CD1c-positive myeloid dendritic cell (primary cell): ENCODE measurements at regions not wholly inside any gene's neighbourhood (a gene's known extent, or its start where the extent isn't known, plus 50 kb on each side); places are given as distances from the start of the nearest gene placed in this dataset.
"Not testable (repeated sequence)": the region's sequence is repeated elsewhere in the genome, so short reads cannot be mapped to it uniquely, and the experiment has no call there.

ENCODE experiments used
- DNase-seq: peaks from one replicate; pipeline ENCODE4 v3.0.0-alpha.2; 2016; ENCODE audit errors: extremely low spot score

DNA sequence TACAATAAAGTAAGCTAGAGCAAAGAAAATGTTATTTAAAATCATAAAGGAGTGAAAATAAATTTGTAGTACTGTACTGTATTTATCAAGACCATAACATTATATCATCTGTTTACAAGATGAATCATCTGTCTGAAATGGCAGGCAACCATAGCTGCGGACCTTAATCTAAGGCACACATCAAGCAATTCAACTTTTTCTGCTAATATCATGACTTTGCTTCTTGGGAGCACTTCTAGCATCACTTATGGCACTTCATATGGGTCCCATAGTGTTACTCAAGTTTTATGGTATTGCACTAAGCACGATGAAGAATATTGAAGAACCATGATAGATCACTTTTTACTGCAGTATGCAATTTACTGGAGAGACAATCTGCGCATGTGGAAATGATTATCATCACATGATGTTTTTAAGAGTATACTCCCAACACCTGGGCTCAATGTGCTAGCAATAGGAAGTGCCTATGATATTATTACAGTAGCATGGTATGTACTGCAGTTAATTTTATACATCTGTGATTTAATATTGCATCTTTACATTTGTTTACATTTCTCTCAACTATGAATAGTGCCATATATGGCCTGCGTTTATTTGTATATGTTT, 137.7 kb upstream of the NECTIN3 start:
- DNase-seq, result no peak

DNA sequence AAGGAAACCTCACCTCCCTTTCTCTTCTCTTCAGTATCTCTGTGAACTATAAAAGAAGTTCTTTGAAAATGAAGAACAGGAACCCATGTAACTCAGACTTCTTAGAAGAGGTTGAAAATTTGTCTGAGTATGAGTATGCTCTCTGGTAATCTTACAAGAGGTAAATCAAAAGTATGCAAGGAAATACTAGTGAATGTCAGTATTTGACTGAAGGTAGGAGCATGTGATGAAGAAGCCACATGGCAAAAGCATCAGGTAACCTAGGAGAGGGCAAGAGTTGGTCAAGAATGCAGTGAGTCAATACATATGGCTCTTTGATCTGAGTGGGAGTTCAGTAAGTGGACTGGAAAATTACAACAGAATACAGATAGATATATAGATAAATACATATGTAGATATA, 133.0 kb upstream of the NECTIN3 start:
- no peak for DNase-seq

DNA sequence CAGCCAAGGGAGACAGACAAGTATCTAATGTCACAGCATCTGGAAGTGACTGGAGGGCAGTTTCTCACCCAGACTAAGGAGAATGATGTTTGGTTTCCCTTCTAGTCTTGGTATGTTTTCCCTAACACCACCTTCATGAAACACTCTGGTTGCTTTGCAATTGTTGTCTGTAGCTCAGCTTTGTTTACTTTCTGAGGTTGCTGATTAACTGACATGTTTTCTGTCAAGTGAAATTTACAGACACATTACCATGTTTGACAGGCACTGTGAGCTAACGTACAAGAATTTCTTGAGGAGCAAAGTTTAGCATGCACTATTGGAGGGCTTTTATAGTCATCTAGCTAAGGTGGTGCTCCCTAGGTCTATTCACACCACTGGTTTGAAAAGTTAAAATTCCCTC, 131.6 kb upstream of the NECTIN3 start:
- DNase-seq, result no peak

DNA sequence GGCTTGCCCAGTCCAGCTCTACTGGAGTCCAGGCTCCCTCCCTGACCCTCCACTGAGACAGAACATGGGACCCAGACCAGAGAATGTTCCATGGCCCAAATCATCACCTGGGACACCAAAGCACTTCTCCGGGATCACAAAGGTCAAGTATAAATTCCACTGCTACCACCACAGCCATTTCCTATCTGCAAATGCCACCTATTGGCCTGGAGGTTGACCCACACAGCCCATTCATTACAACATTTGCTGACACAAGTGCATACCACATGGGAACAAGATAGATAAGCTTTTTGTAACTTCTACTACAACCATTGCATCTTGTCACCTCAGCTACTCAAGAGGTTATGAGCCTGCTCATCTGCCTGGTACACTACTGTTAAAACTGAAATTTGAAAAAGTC, 126.8 kb upstream of the NECTIN3 start:
- no peak for DNase-seq

DNA sequence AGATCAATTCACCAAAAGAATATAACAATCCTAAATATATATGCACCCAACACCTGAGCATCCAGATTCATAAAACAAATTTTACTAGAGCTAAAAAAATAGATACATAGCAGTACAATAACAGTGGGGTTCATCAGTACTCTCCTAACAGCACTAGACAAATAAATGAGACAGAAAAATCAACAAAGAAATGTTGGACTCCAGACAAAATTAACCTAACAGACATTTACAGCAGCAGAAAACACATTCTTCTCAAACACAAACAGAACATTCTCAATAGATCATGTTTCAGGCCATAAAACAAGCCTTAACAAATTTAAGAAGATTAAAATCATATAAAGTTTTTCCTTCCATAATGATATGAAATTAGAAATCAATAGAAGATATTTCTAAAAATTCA, 124.8 kb upstream of the NECTIN3 start:
- DNase-seq, result no peak

DNA sequence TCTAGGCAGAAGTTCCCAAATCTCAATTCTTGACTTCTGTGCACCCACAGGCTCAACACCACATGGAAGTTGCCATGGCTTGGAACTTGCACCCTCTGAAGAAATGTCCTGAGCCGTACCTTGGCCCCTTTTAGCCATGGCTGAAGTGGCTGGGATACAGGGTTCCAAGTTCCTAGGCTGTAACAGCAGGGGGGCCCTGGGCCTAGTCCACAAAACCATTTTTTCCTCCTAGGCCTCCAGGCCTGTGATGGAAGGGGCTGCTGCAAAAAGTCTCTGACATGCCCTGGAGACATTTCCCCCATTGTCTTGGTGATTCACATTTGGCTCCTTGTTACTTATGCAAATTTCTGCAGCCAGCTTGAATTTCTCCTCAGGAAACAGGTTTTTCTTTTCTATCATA, 122.4 kb upstream of the NECTIN3 start:
- not testable (repeated sequence) for DNase-seq

DNA sequence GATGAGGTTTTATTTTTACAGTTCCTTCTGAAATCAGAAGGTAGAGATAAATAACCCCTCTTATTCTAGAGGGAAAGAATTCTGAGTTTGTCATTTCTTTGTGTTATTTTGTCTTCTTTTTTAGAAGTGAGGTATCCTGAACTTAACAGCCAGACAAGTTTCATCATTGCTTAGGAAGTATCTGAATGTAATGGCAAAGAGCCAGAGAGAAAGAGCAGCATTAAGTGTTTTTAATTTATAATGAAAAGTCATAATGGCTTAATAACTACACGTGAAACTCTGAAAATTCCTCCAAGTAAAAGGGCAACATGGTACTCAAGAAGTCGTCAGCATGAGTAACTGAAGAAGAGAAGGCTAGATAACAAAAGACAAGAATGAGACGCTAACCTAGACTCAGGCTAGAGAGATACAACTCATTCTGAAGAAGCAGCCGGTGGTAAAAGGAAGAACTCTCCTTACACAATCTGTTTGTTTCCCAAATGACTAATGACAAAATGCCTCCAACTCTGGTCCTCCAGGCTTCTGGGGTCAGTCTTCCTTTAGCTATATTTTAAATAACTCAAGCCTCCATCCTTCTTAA, 116.2 kb upstream of the NECTIN3 start:
- DNase-seq, result no peak

DNA sequence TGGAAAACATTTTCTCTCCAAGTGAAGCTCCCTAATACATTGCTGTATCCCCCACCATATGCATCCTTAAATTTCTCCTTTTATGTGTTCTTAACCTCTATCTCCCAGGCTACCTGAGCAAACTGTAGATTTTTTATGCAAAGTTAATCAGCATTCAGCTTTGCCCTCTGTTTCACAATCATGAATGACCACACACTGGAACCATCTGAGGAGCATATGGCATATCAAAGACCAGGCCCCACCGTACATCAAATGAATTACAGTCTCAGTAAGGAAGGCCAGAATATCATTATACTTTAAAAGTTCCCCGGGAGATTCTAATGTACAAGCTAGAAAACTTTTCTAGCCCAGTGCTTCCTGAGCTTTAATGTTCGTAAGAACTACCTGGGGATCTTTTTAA, 115.5 kb upstream of the NECTIN3 start:
- no peak for DNase-seq

DNA sequence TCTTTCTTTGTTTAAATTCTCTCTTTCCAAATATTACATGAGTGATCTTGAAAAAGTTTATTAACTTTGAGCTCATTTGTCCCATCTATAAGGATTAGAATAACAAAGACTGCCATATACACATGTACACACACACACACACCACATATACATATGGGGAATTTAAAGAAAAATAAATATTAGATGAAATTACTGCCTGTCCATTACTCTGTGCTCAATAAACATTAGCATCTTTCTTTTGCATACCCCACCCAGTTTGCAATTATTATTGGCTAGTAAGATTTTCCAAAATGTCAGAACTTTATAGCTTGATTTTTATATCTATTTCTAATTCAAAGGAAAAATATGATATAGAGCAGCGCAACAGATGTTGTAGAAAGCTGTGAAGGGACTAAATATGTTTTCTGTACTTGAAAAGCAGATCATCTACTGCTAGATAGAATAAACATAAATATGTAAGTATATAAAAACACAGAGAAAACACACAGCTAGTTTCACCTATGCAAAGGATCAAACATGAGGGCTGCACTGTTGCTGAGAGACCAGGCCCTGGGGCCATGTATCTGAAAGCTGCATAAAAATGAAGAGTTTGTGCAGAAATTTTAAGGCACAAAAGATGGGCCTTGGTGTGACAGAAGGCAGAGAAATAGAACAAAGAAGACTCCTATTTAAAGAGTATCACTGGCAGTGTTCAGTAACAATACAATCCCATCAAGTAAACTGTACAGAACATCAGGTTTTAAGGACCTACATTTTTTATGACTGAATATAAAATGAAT, 114.2 kb upstream of the NECTIN3 start:
- DNase-seq, result no peak

DNA sequence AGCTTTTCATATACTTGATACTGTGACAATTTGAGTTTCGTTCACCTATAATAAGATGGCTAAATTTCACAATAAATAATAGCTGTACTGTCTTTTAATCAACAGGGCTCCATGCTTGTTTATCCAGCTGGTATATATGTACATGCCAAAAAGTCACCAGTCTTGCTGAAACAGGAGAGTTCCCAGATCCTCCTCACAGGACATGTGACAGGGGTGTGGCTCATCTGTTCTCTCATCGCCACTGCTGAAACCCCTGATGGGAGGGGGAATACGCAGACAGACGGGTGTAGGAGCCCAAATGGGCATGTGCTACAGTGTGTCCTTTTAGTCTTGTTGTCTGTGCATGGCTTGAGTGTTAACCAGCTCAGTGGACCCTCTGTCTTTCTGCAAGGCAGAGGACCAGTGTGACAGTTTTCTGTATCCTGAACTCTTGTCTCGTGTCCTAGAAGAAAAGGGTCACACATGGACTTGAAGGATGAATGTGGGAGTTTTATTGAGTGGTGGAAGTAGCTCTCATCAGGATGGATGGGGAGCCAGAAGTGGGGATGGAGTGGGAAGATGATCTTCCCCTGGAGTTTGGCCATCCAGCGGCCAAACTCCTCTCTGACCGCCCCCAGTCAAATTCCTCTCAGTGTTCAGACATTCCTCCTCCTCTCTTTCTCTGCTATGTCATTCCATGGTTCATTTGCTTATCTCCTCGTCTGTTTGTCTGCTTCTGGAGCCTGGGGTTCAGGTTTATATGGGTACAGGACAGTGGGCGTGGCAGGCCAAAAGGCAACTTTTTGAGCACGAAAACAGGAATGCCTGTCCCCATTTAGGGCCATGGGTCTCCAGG, 113.1 kb upstream of the NECTIN3 start:
- DNase-seq, result no peak

DNA sequence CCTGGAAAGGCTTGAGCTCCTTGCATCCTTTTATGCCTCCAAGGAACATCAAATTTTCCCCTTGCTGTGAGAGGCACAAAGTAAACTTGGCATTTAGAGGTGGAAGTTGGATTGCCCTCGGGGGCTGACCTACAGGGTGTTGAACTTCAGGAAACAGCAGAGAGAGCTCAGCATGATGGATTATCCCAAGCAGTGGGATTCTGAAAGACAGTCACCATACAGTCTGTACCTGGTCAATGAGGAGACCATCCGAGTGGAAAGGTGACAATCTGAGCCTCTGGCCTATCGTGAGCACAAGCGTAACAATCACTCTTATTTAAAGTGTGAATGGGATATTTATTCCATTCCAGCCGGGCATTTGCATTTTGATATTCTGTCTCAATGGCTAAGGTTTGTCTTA, 105.6 kb upstream of the NECTIN3 start:
- DNase-seq, result no peak

DNA sequence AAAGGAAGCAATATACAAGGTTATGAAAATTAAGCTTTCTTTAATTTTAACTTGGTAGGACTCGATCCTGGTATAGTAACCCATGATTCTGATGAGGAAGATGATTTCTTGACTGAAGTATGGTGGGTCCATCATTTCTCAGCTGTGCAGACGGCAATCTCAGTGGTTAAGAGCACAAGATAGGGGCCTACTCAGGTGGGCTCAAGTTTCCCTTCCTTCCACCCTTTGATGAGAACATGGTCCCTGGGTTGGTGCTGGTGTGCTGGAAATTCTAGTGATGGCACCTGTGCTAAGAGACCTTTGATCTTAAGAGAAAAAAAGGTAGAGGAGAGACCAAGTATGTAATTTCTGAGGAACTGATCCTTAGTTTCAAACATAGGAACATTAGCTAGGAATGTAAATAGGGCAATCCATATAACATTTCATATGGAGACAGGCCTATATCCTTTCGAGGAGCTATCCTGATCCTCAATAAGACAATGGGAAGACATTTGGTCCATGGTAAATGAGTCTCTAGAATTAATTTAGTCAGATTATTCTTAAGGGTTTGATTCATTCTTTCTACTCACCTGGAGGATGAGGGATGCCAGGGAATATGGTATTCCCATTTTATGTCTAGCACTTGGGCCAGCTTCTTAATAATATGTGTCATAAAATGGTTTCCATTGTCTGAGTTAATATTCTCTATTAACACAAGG, 104.5 kb upstream of the NECTIN3 start:
- DNase-seq, result no peak

DNA sequence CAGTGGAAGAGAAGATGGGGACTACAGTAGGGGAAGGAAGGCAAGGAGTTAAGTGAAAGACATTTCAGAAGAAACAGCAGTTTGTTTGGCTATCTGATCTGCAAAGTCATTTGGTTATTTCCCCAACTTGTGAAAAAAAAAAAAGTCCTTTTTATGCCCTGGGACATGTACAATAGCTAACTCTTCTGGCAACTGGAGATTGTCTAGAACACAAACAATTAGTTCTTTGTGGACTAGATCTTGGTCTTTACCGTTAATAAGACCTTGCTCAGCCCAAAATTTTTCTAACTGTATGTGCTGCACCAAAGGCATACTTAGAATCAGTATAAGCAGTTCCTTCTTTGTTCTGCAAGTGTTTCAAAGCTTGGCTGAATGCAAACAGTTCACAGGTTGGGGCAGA, 103.5 kb upstream of the NECTIN3 start:
- DNase-seq, result no peak

DNA sequence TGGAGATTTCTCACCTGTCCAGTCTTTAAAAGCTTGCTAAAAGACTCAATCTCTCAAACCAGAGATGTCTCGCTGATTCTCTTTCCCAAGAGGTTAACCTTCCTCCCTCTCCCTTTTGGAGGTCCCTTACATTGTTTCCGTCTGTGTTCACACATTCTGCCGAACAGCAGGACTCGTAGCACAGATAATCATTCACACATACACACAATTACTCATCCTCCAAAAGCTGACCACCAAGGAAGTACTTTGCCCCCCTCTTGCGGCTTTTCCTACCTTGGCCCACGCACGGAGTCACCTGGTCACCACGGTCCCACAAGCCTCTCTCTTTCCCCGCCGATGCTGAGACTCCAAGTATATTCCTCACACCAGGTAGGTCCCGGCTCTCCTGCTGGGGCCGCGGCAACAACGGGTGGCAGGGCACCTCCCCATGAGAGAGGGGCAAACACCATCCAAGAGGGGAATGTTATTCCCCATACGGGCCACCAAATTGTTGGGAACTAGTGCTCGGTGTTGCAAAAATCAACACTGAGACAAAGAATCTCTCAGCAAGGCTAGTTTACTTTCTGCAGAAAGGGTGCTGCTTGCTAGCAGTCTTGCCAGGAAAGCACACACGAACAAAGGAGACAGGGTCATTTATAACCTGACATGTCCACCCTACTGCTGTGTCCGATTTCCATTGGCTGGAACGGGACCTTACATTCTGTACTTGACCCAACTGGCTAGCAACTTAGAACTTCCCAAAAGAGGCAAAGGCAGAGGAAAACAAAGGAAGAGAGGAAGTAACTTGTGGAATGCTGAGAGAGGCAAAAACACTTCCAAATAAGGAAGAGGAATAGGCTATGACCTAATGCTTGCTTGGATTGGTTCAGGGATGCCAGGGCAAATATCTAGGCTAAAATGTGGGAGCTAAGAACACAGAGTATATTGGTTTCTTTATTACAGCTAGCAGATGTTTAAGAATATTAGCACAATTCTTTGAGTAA, 102.1 kb upstream of the NECTIN3 start:
- no peak for DNase-seq

DNA sequence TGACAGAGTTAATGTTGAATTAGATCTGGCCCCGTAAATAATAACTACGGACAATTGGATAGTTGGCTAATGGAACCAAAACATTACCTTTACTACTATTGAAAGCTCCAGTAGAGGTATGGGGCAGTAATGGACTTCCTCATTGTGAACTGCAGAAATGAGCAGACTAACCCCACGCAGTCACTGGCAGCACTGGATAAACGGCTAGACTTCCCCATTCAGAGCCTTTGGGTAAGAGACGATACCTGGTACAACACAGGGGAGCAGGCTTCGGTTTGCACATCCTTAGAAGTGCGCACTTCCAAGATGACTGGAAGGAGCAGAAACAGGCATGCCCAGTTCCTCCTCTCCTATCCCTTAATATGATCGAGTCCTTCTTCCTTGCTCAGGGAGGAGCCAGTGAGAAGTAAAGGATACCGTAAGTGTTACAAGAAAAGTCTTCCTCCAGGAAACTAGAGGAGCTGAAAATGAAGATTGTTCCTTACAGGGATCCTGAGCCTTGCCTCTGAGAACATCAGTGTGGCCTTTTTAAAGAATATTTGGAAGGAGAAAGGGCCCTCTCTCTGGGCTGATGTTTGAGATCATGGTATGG, 100.5 kb upstream of the NECTIN3 start:
- no peak for DNase-seq

DNA sequence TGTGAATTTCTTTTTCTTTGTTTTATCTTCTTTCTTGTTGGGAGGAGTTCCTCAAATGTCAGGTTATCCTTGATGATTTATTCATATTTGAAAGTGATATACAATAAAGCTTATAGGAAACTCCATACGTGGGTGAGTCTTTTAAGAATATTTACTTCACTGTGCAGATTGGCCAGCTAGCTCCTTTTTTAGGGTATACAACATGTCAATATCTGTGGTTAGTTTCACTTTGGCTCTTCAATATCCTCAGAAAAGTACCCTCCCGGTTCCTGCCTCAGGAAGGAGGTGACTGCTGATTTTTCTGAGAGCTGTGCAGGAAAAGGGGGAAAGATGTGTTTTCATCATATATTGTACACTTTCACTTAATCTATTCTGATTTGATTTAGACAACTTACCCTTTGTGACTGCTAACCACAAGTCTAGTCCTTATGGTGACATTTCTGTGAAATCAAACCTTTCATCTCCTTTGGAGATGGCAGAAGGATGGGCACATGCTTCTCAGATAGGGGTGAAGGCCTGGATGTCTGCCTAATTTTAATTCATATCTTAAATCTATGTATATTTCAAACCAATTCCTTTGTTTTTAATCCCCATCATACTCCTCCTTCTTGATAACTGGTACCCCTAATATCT, 98.2 kb upstream of the NECTIN3 start:
- DNase-seq, result no peak

DNA sequence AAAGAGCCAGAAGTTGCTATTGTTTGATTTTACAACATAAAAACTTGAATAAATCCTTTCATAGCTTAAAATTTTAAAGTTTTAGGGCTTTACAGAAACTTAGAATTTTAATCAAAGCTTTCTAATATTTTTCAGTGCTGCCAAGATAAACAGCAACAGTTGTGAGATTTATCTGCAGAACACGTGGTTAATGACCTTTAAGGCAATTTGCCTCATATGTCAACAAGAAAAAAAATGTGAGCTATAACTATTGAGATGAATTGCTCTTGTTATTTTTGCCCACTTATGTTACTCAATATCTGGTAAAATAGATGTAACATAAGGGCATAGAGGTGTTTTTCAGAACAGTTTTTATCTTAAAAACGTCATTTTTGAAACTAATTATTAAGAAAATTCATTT, 96.7 kb upstream of the NECTIN3 start:
- no peak for DNase-seq

DNA sequence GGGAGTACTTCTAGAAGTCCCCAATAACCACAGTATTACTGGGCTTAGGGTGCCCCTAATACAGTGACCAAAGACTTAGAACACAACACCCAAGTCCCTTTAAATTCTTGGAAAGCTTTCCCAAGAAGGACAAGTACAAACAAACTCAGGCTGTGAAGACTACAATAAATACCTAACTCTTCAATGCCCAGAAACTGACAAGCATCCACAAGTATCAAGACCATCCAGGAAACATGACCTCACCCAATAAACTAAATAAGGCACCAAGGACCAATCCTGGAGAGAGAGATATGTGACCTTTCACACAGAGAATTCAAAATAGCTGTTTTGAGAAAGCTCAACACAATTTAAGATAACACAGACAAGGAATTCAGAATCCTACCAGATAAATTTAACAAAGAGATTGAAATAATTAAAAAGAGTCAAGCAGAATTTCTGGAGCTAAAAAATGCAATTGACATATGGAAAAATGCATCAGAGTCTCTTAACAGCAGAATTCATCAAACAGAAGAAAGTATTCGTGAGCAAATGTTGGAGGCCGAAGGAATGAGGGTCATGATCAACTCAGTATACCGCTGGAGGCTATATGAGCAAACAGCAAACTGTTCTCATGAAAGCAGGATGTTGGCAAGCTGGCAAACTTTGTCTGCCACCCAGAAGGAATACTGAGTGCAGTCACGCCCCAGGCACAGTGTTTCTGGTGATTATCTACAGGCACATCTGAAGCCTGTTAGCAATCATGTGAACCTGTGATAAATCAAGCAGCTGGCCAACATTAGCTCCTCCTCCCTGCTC, 87.0 kb upstream of the NECTIN3 start:
- no peak for DNase-seq

DNA sequence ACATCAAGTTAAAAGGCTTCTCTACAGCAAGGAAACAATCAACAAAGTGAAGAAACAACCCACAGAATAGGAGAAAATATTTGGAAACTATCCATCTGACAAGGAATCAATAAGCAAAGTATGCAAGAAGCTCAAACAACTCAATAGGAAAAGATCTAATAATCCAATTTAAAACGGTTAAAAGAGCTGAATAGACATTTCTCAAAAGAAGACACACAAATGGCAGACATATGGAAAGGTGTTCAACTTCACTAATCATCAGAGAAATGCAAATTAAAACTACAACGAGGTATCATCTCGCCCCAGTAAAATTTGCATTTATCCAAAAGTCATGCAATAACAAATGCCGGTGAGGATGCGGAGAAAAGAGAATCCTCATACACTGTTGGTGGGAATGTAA, 82.2 kb upstream of the NECTIN3 start:
- DNase-seq, result no peak
